ENCODE measurements at regions not wholly inside any gene's neighbourhood (a gene's known extent, or its start where the extent isn't known, plus 50 kb on each side); places are given as distances from the start of the nearest gene placed in this dataset.

GRCh38 chr6:81822568-81822967, 70.1 kb upstream of the TENT5A start:
- Histone ChIP-seq H3K4me1 (replicated peaks in 1 of 4; ENCODE audit: control insufficient read depth in 3 of 4, insufficient read depth in 4 of 4, low read length in 3 of 4) (no peaks in the 10 kb centered on the region), H2BK15ac (ENCODE audit: low read length) (no peak overlapping the region), H2BK5ac (ENCODE audit: low read depth, low read length) (no peak overlapping the region), H3K79me2 (ENCODE audit: control insufficient read depth in 1 of 2, insufficient read depth in 2 of 2, low read length in 2 of 2) (no peaks in the 10 kb centered on the region), H3K4ac (replicated peaks; ENCODE audit: insufficient read length, low read depth, low read length) (no peak overlapping the region), H3K9ac (replicated peaks in 1 of 4; ENCODE audit: extremely low read depth in 1 of 4, low read depth in 3 of 4, low read length in 3 of 4) (no peak overlapping the region), H2BK120ac (replicated peaks; ENCODE audit: low read depth, low read length) (no peak overlapping the region), H4K8ac (ENCODE audit: extremely low read depth, insufficient read depth, low read length) (no peak overlapping the region), H3K4me3 (ENCODE audit: extremely low read depth in 1 of 4, insufficient read depth in 2 of 4, low read depth in 3 of 4, low read length in 4 of 4) (no peak overlapping the region), H3K14ac (ENCODE audit: insufficient read length) (no peak overlapping the region), H3K56ac (replicated peaks; ENCODE audit: insufficient read length, low read depth, low read length) (no peak overlapping the region), H2AK5ac (ENCODE audit: low read depth, low read length) (no peak overlapping the region), H3K23me2 (ENCODE audit: low read depth, low read length) (no peaks in the 10 kb centered on the region), H4K91ac (replicated peaks; ENCODE audit: insufficient read length, low read length) (no peak overlapping the region), H3K27me3 (replicated peaks in 1 of 4; ENCODE audit: control insufficient read depth in 3 of 4, extremely low read depth in 1 of 4, insufficient read depth in 3 of 4, low read length in 3 of 4) (no peaks in the 10 kb centered on the region), H2AFZ (ENCODE audit: low read length) (no peak overlapping the region), H2BK20ac (ENCODE audit: low read length) (no peak overlapping the region), H3K36me3 (ENCODE audit: control insufficient read depth in 2 of 4, insufficient read depth in 4 of 4, low read length in 3 of 4) (no peaks in the 10 kb centered on the region), H3K79me1 (ENCODE audit: low read depth, low read length) (no peaks in the 10 kb centered on the region), H3K18ac (ENCODE audit: extremely low read depth, low read length) (no peak overlapping the region), H3K4me2 (ENCODE audit: insufficient read depth in 1 of 2, low read depth in 2 of 2, low read length in 2 of 2) (no peak overlapping the region), H2BK12ac (ENCODE audit: low read depth, low read length) (no peak overlapping the region), H4K5ac (ENCODE audit: insufficient read length, low read depth, low read length) (no peak overlapping the region), H3K27ac (ENCODE audit: low read depth, low read length) (no peak overlapping the region), H4K20me1 (replicated peaks in 1 of 2; ENCODE audit: control insufficient read depth in 1 of 2, insufficient read depth in 2 of 2, low read length in 2 of 2) (no peaks in the 10 kb centered on the region), H3K9me3 (ENCODE audit: insufficient read depth in 2 of 2, low read depth in 1 of 2, low read length in 1 of 2) (no peaks in the 10 kb centered on the region), H3K23ac (ENCODE audit: insufficient read length) (no peak overlapping the region)
- DNase-seq (ENCODE audit: low read depth in 1 of 2, low spot score in 2 of 2) (no peak), FAIRE-seq (no peak)
- ChIA-PET CTCF (ENCODE audit: partially characterized antibody) (no interaction called here), POLR2A (ENCODE audit: partially characterized antibody) (no interaction called here)
- 89% methylated on average over 3 of the region's 3 CpGs; no CpG with 5 or more reads in 1 of the 2 experiments for WGBS, 2 experiments (ENCODE audit: extremely low coverage in 1 of 2, insufficient coverage in 1 of 2, insufficient read length in 1 of 2, insufficient replicate concordance in 2 of 2, low coverage in 1 of 2, low lambda C conversion rate in 2 of 2, missing lambda C conversion rate in 1 of 2)
- TF ChIP-seq SIX5 (IDR thresholded peaks at IDR 0.05; ENCODE audit: low read depth, low read length) (no peak), NRF1 (IDR thresholded peaks at IDR 0.05; ENCODE audit: low read depth, low read length) (no peak), SIN3A (conservative IDR thresholded peaks at IDR 0.05 in 1 of 2, IDR thresholded peaks at IDR 0.05 in 1 of 2; ENCODE audit: low read depth in 1 of 2, low read length in 2 of 2) (no peak), GTF2F1 (IDR thresholded peaks at IDR 0.05; ENCODE audit: borderline replicate concordance, low read depth, low read length) (no peak), SIRT6 (IDR thresholded peaks at IDR 0.05; ENCODE audit: low read length) (no peak), TBP (IDR thresholded peaks at IDR 0.05; ENCODE audit: low read depth, low read length) (no peak), SP1 (IDR thresholded peaks at IDR 0.05; ENCODE audit: low read depth, low read length) (no peak), CHD1 (IDR thresholded peaks at IDR 0.05; ENCODE audit: low read depth, low read length) (no peak), EGR1 (IDR thresholded peaks at IDR 0.05; ENCODE audit: borderline replicate concordance, low read depth, low read length) (no peak), SAP30 (IDR thresholded peaks at IDR 0.05; ENCODE audit: insufficient read depth, insufficient replicate concordance, low read length) (no peak), POLR2AphosphoS5 (IDR thresholded peaks at IDR 0.05; ENCODE audit: low read depth, low read length) (no peak), CTCF (IDR thresholded peaks at IDR 0.05; ENCODE audit: control extremely low read depth in 1 of 3, insufficient read depth in 1 of 3, low read depth in 1 of 3, low read length in 3 of 3) (no peak), TEAD4 (IDR thresholded peaks at IDR 0.05; ENCODE audit: low read depth, low read length) (no peak), YY1 (IDR thresholded peaks at IDR 0.05; ENCODE audit: low read depth, low read length) (no peak)

Measured in H1 (cell line).